HG02642 (cell line): ENCODE measurements at regions not wholly inside any gene's neighbourhood (a gene's known extent, or its start where the extent isn't known, plus 50 kb on each side); places are given as distances from the start of the nearest gene placed in this dataset.
"Not testable (repeated sequence)": the region's sequence is repeated elsewhere in the genome, so short reads cannot be mapped to it uniquely, and the experiment has no call there.

Experiments
- ATAC-seq: cut with Tn5 transposase; IDR thresholded peaks from one replicate; pipeline ENCODE4 v1.9.1; 2021; ENCODE audit warnings: mild to moderate bottlenecking; ENCODE audit not compliant: unreplicated experiment, poor library complexity

- ATAC-seq, result no peak
Observed at GRCh38 chr15:99454941-99455788, 110.6 kb upstream of the MEF2A start.

- no peak for ATAC-seq
Observed at GRCh38 chr15:99455789-99456160, 110.0 kb upstream of the MEF2A start.

DNA sequence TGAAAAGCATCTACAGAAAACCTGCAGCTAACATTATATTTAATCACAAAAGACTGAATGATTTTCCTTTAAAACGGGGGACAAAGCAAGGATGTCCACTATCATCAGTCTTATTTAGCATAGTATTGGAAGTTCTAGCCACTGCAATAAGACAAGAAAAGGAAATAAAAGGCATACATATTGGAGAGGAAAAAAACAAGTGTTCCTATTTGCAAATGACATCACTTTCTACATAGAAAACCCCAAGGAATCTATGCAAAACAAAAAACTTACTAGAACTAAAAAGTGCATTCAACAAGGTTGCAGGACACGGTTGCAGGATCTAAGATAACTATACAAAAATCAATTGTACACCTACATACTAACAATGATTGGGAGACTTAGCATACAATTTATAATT lies 101.6 kb upstream of the MEF2A start:
- ATAC-seq, result no peak

DNA sequence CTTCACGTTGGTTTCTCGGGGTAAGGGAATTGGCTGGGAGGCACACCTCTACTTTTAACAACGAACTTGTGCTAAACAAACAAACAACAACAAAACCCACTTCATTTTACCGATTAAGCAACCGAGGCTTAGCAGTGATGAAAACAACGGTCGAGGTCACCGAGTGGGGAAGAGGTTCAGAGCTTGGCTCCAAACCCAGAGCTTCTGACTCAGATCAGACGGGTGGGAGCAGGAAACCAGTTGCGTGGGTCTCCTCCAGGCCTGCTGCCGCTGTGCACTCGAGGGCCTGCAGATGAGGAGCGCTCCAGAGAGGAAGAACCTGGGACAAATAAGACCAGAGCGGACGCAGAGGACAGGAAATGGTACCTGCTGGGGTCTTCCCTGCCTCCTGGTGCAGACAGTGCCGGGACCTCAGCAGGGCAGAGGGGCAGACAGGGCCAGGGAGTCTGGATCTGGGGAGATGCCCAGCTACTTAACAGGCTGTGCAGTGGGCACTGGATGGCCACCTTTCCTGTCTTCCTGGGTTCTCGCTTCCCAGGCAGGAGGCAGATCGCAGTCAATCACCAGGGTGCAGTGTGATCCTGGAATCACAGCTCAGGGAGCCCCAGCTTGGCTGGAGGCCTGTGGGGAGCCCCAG lies 99.0 kb upstream of the MEF2A start:
- ATAC-seq, result no peak

GRCh38 chr15:99467338-99467720 lies 98.5 kb upstream of the MEF2A start:
- ATAC-seq, result no peak

- no peak for ATAC-seq
Observed at GRCh38 chr15:99467853-99468464, 97.8 kb upstream of the MEF2A start.

DNA sequence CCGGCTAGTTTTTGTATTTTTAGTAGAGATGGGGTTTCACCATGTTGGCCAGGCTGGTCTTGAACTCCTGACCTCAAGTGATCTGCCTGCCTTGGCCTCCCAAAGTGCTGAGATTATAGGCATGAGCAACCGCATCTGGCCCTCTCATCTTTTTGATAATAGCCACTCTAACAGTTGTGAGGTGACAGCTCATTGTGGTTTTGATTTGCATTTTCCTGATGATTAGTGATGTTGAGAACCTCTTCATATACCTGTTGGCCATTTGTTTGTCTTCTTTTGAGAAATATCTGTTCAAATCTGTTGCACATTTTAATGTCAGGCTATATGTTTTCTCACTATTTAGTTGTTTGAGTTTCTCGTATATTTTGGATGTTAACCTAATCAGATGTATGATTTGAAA lies 95.6 kb upstream of the MEF2A start:
- not testable (repeated sequence) for ATAC-seq

- no peak for ATAC-seq
Observed at GRCh38 chr15:99472416-99473145, 93.2 kb upstream of the MEF2A start.

DNA sequence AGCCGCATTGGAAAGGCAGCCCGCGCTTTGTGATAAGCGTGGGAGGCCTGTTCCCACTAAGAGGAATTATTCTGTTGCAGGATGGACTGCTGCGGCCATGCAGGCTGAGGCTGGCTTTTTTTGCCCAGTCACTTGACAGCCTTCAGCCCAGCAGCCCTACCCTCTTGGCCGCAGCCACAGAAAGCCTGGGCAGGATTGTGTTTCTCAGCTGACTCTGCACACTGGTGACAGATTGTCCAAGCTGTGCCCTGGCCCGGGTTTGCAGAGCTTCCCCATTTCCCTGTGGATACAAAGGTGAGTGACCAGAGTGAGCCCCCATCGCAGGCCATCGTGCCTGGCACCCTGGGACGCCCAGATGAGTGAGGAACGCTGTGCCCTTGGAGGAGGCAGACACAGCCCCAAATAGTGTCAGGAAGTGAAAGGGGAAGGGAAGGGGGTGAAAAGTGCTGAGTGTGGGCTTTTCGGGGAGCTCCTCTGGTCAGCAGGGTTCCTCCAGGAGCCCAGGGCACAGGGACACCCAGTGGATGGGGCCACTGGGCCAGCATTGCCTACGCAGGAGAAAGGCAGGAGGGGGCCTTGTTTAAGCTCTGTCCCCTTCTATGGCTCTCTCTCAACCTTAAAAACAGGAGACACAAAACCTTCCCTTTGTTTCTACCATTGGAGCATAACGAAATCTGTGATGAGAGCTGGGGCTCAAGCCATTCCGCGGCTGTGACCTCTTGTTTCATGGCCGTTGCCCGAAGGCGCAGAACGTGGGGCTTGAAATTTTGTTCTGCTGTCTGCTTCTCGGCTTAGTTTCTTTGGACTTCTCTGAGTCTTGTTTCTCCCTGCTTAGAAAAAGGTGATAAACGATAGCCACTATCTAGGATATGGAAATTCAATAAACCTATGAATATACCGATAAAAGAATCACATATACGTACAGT lies 91.5 kb upstream of the MEF2A start:
- ATAC-seq, result no peak

- ATAC-seq, result no peak
Observed at GRCh38 chr15:99474909-99475753, 90.7 kb upstream of the MEF2A start.

DNA sequence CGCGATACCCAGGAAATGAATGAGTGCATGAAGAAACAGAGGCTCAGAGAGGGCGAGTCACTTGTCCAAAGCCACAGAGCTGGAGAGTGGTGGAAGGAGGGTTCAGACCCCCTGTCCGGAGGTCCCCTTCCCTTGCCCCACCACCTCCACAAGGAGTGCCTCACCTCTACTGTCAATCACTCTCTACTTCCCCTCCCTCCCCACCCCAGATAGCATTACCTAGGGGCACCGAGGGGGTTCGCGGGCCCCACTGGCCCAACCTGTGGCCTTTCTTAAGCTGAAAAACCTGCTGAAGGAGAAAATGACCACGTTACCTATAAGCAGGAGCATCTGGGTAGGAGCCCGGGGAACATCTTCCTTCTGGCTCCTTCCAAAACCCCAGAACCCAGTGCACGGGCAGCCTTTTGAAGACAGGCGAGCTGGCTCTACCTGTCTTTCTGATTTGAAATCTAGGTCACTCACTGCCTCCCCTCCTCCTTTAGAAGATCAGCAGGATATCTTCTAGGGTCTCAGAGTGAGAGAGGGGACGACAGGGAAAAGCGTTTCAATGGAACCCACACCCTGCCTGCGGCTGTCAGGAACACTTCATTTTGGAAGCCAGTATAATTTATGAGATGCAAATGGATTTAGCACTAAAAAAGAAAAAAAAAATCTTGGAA lies 89.9 kb upstream of the MEF2A start:
- no peak for ATAC-seq

GRCh38 chr15:99476413-99477222 lies 89.2 kb upstream of the MEF2A start:
- ATAC-seq, result peak; percentile 73

DNA sequence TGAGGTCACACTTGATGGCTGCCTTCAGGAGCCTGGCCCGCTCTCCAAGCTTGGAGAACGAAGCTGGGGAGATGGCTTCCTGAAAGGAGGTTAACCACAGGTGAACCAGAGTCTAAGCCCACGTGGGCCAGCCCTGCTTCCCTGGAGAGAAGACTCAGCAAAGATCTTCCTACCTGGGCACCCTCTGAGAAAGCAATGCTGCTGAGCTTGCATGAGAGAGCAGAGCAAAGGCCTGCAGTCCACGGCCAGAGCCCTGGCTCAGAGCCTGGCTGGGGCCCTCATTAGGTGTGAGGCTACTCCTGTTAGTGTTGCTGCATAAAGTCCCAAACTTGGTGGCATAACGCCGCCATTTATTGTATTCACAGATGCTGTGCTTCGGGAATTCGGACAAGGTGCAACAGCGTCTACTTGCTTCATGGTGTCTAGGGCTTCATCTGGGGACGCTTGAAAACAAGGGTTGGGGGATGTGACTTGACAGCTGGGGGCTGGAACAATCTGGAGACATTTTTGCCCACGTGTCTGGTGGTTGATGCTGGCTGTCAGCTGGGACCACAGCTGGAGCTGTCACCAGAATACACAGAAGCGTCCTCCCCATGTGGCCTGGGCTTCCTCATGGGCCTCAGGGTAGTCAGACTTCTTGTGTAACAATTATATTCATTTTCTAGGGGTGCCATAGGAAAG lies 87.9 kb upstream of the MEF2A start:
- ATAC-seq, result no peak

GRCh38 chr15:99478977-99479376 lies 86.8 kb upstream of the MEF2A start:
- ATAC-seq, result no peak

- no peak for ATAC-seq
Observed at GRCh38 chr15:99480016-99480810, 85.6 kb upstream of the MEF2A start.
